Activated naive CD4-positive, alpha-beta T cell treated with anti-CD3 and anti-CD28 coated beads for 36 hours (primary cell): ENCODE measurements at regions not wholly inside any gene's neighbourhood (a gene's known extent, or its start where the extent isn't known, plus 50 kb on each side); places are given as distances from the start of the nearest gene placed in this dataset.
"Not testable (repeated sequence)": the region's sequence is repeated elsewhere in the genome, so short reads cannot be mapped to it uniquely, and the experiment has no call there.

Experiments used
- CTCF ChIA-PET: fragments of 350-600 bp; sonication (Branson Sonifier 250); formaldehyde crosslinking; loops from one replicate; lab custom pipeline; 2021; ENCODE audit warnings: antibody characterized with exemption; lab: Charles Lee
- DNase-seq: peaks from one replicate; pipeline ENCODE4 v3.0.0-alpha.2; 2020
- H3K27ac Mint-ChIP-seq: one replicate; pipeline ENCODE4 v1.8.0; 2021; ENCODE audit warnings: mild to moderate bottlenecking, mixed read lengths
- H3K27me3 Mint-ChIP-seq: one replicate; pipeline ENCODE4 v1.8.0; 2021; ENCODE audit warnings: low read depth, mixed read lengths
- H3K36me3 Mint-ChIP-seq: one replicate; pipeline ENCODE4 v1.8.0; 2021; ENCODE audit warnings: low read depth, mixed read lengths
- H3K4me1 Mint-ChIP-seq: one replicate; pipeline ENCODE4 v1.8.0; 2021; ENCODE audit warnings: low read depth, mixed read lengths
- H3K4me3 Mint-ChIP-seq: one replicate; pipeline ENCODE4 v1.8.0; 2021; ENCODE audit warnings: mild to moderate bottlenecking, moderate library complexity, mixed read lengths
- H3K9me3 Mint-ChIP-seq: one replicate; pipeline ENCODE4 v1.8.0; 2021; ENCODE audit warnings: mixed read lengths
- intact Hi-C: fragments of 100-400 bp; cut with micrococcal nuclease; formaldehyde crosslinking; loops from one replicate; pipeline ENCODE4 v1.15.1; 2023

DNA sequence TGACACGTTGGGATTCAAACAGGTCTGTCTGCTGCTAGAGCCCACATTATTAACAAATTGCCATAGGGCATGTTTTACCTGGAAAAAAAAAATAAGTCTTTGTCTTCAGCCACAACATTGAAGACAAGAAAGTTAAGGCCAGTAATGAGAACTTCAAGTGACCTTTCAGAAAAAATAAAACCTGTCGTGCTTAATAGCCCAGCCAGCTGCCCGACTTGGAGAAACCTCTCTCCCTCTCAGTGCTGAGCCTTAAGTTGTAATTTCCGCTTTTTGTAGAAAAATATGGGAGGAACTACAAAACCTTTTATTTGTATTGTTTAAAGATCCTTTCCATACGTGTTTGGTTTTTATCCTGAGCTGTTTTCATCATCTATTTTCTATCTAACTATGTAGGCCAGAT is 454.3 kb upstream of the SLITRK6 start:
- H3K27ac Mint-ChIP-seq, H3K27me3 Mint-ChIP-seq, H3K9me3 Mint-ChIP-seq, H3K36me3 Mint-ChIP-seq, DNase-seq, intact Hi-C loops, H3K4me1 Mint-ChIP-seq, H3K4me3 Mint-ChIP-seq, CTCF ChIA-PET: not testable (repeated sequence)

DNA sequence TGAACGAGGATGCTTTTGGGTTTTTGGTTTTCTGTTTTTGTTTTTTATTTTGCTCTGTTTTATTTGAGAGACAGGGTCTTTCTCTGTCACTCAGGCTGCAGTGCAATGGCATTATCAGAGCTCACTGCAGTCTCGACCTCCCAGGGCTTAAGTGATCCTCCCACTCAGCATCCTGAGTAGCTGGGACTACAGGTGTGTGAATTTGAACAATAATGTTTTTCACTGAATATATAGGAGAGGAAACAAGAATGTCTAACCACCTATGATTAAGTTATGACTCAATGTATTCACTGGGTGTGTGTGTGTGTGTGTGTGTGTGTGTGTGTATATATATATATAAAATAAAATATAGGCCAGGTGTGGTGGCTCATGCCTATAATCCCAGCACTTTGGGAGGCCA is 456.6 kb upstream of the SLITRK6 start:
- H3K36me3 Mint-ChIP-seq, DNase-seq, H3K9me3 Mint-ChIP-seq, H3K4me3 Mint-ChIP-seq, H3K27me3 Mint-ChIP-seq, H3K27ac Mint-ChIP-seq, CTCF ChIA-PET, intact Hi-C loops, H3K4me1 Mint-ChIP-seq: not testable (repeated sequence)

DNA sequence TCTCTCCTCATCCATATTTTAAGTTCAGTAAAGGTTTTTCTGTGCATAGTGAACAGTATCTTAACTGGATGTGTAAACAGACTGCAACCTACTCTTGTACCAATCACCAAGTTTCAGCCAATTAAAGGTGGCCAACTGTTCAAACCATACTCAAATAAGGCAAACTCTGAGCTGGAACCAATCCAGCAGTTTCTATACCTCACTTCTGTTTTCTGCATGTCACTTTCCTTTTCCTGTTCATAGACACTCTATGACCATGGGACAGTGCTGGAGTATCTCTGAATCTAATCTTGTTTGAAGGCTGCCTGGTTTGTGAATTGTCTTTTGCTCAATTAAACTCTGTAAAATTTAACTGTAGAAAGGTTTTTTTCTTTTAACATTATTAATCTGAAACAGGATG is 470.3 kb upstream of the SLITRK6 start:
- intact Hi-C loops: no loop called here
- H3K4me1 Mint-ChIP-seq: no peaks in the 10 kb centered on the region
- H3K4me3 Mint-ChIP-seq: no peak overlapping the region
- no peaks in the 10 kb centered on the region for H3K36me3 Mint-ChIP-seq
- H3K27me3 Mint-ChIP-seq: no peaks in the 10 kb centered on the region
- no peak for DNase-seq
- H3K9me3 Mint-ChIP-seq: peaks cover under 1% of the 10 kb centered on the region
- H3K27ac Mint-ChIP-seq: no peak overlapping the region
- CTCF ChIA-PET: no interaction called here

DNA sequence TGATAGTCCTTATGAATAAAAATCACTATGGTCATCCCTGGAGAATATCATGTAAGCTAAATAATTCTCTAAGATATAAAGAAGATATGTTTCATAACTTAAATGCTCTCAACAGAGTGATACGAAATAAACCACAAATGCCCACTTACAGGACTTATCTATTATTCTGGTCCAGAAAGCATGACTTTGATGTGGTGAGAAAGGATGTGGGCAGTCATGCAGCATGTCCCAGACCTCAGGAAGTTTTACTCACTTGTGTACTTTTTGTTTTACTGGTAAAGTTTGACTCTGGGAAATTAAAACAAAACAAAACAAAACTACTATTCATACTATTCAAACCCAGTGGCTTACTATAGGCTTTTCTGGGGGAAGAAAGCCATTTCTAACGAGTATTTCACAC is 483.2 kb upstream of the SLITRK6 start:
- CTCF ChIA-PET: interaction anchor here (0.6 kb wide), 1 partner anchor 791 kb away, joined by 4 read pairs; no protein-coding TSS in a partner anchor
- no peak overlapping the region for H3K4me3 Mint-ChIP-seq
- intact Hi-C loops: no loop called here
- H3K27ac Mint-ChIP-seq: no peak overlapping the region
- H3K9me3 Mint-ChIP-seq: no peaks in the 10 kb centered on the region
- no peaks in the 10 kb centered on the region for H3K27me3 Mint-ChIP-seq
- no peak for DNase-seq
- no peaks in the 10 kb centered on the region for H3K4me1 Mint-ChIP-seq
- H3K36me3 Mint-ChIP-seq: no peaks in the 10 kb centered on the region

DNA sequence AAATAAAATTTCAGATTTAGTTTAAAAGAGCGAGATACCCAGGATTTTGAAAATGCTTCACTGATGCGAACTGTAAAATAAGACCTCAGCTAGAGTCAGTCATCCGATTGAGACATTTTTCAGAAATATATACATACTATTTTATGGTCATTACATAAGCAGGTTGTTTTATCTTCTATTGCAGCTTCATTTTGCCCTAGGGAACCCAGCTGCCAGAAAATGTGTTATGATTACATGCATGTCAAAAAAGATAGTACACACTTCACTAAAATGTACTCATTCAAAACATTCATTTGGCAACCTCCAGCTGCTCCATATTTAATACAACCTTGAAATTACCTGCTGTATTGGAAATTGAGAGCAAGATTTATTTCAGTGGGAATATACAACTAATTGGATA is 483.8 kb upstream of the SLITRK6 start:
- intact Hi-C loops: no loop called here
- CTCF ChIA-PET: no interaction called here
- no peak overlapping the region for H3K4me3 Mint-ChIP-seq
- no peak overlapping the region for H3K27ac Mint-ChIP-seq
- no peaks in the 10 kb centered on the region for H3K9me3 Mint-ChIP-seq
- H3K36me3 Mint-ChIP-seq: no peaks in the 10 kb centered on the region
- DNase-seq: no peak
- H3K27me3 Mint-ChIP-seq: no peaks in the 10 kb centered on the region
- H3K4me1 Mint-ChIP-seq: no peaks in the 10 kb centered on the region

DNA sequence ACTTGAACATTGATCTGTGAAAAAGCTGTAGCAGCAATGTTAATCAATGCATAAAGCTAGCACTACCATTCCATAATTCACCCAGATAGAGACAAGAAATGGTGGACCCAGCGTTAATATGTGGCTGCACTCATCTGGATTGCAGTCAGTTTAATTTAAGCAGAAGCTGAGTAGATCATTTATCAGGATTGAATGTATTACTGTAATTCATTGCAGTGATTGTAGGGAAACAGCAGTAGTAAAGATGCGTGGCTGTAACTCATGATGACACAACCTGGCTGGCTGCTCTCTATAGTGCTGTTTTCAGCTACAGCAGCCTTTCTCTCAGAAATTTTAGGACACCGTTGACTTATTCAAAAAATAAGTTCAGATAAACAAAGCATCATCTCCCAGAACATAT is 499.5 kb upstream of the SLITRK6 start:
- CTCF ChIA-PET: no interaction called here
- DNase-seq: no peak
- Mint-ChIP-seq H3K36me3 (no peaks in the 10 kb centered on the region), H3K27ac (no peak overlapping the region), H3K4me1 (no peaks in the 10 kb centered on the region), H3K9me3 (no peaks in the 10 kb centered on the region), H3K27me3 (no peaks in the 10 kb centered on the region), H3K4me3 (no peak overlapping the region)
- intact Hi-C loops: no loop called here

DNA sequence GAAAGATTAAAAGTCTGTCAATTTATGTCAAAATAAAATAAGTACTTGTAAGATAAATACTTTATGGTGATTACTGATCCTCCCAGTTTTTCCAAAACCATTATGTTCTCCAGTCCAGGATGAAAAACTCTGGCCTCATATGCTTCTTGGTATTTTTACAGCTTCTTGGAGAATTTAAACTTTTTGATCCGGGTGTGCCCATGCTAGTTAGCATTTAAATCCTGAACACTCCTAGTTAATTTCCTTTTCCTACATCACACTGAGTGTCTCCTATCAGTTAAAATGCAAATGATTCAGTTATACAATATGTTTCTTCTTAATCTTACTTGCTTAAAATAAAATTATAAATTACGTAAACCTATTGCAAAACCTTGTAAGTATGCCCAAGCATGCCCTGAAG is 499.9 kb upstream of the SLITRK6 start:
- intact Hi-C loops: no loop called here
- Mint-ChIP-seq H3K36me3 (no peaks in the 10 kb centered on the region), H3K27me3 (no peaks in the 10 kb centered on the region), H3K4me3 (no peak overlapping the region), H3K4me1 (no peaks in the 10 kb centered on the region), H3K27ac (no peak overlapping the region), H3K9me3 (no peaks in the 10 kb centered on the region)
- CTCF ChIA-PET: no interaction called here
- no peak for DNase-seq

DNA sequence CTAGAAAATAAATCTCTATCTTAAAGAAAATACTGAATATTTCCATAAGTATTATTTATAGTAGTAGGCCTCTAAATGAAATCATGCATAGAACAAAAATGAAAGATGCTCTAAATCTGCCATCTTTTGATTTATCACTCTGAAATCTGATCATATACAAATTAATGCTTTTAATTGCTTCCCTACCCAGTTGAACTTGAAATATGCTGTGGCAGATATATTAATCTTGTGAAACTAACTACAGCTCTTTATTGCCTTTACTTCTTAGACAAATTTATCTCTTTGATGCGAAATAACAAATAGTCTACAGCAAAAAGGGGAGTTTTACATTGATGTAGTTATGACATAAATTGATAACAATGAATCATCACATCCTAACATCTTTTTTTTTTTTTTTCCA is 510.7 kb upstream of the SLITRK6 start:
- Mint-ChIP-seq H3K4me3 (no peak overlapping the region), H3K27me3 (no peaks in the 10 kb centered on the region), H3K36me3 (no peaks in the 10 kb centered on the region), H3K9me3 (peaks cover 3% of the 10 kb centered on the region), H3K27ac (no peak overlapping the region), H3K4me1 (no peaks in the 10 kb centered on the region)
- intact Hi-C loops: no loop called here
- CTCF ChIA-PET: interaction anchor here (0.7 kb wide), 1 partner anchor 41 kb away, joined by 3 read pairs; no protein-coding TSS in a partner anchor
- DNase-seq: no peak

DNA sequence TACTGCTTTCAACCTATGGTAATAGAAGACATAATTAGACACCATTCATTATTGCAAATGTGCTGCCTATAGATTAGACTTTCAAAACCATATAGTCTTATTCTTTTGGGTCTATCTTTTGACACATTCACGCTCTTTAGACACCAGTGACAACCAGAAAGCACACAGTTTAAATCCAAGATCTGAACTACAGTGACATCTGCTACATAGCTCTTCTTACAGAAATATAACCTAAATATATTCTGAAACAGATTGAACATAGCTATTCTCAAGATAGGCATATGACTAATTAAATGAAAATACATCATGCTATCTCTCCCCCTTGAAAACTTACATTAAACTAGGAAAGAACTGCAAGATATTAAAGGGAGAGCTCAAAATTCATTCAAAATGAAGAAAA is 514.2 kb upstream of the SLITRK6 start:
- Mint-ChIP-seq H3K27ac (no peak overlapping the region), H3K9me3 (peaks cover 3% of the 10 kb centered on the region), H3K4me1 (no peaks in the 10 kb centered on the region), H3K27me3 (no peaks in the 10 kb centered on the region), H3K36me3 (no peaks in the 10 kb centered on the region), H3K4me3 (no peak overlapping the region)
- DNase-seq: no peak
- intact Hi-C loops: no loop called here
- CTCF ChIA-PET: interaction anchor here (0.6 kb wide), 1 partner anchor 21 kb away, joined by 3 read pairs; no protein-coding TSS in a partner anchor

DNA sequence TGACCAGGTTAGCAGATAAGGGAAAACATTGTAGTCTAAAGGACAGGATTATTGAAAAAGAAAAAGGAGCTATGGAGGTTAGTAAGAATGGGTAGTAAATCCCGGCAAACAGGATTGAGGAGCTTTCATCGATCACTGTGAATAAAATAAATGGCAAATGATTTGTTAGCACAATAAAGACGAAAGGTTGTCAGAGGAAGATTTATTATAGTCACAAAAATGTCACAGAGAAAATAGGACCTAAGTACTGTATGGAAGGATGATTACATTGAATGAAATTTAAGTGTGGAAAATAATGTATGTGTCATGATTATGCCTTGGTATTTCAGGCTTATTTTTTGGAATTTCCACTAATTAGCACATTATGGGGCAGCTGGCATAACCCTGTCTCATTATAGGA is 519.2 kb upstream of the SLITRK6 start:
- no peak for DNase-seq
- H3K36me3 Mint-ChIP-seq: no peaks in the 10 kb centered on the region
- no peak overlapping the region for H3K4me3 Mint-ChIP-seq
- CTCF ChIA-PET: no interaction called here
- H3K4me1 Mint-ChIP-seq: no peaks in the 10 kb centered on the region
- H3K9me3 Mint-ChIP-seq: peaks cover 2% of the 10 kb centered on the region
- no peaks in the 10 kb centered on the region for H3K27me3 Mint-ChIP-seq
- H3K27ac Mint-ChIP-seq: no peak overlapping the region
- intact Hi-C loops: no loop called here

DNA sequence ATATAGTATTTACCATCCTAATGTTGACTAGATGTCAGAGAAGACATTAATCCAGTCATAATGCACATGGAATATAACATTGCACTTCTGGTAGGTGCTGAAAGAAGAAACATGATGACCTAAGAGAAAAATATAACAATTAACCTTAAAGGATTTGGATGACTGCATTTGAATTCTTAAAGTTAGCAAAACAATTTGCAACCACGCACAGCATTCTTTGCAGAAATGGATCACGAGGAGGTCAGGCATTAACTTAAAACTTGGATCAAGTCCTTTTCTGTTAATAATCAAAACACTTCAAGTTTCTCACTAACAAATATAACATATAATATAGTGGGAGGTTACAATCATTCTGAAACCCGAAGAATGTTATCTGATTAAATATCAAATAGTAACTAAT is 525.0 kb upstream of the SLITRK6 start:
- DNase-seq: no peak
- intact Hi-C loops: no loop called here
- Mint-ChIP-seq H3K4me1 (no peaks in the 10 kb centered on the region), H3K27ac (no peak overlapping the region), H3K36me3 (no peaks in the 10 kb centered on the region), H3K4me3 (no peak overlapping the region), H3K27me3 (no peaks in the 10 kb centered on the region), H3K9me3 (peaks cover 9% of the 10 kb centered on the region)
- CTCF ChIA-PET: no interaction called here

DNA sequence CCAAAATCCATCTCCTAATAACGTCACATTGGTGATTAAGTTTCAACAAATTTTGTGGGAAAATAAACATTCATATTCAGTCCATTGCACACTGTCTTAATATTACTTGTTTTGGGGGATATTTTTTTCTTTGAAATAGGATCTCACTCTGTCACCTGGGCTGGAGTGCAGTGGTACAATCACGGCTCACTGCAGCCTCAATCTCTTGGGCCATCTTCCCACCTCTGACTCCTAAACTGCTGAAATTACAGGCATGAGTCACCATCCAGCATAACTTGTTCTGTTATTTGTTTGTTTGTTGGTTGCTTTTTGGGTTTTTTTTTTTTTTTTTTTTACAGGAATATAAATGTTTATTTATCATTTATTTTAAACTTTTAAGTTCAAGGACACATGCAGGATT is 556.1 kb upstream of the SLITRK6 start:
- no peaks in the 10 kb centered on the region for H3K36me3 Mint-ChIP-seq
- CTCF ChIA-PET: no interaction called here
- intact Hi-C loops: no loop called here
- no peak for DNase-seq
- no peaks in the 10 kb centered on the region for H3K4me1 Mint-ChIP-seq
- H3K9me3 Mint-ChIP-seq: peaks cover 11% of the 10 kb centered on the region
- no peaks in the 10 kb centered on the region for H3K27me3 Mint-ChIP-seq
- H3K4me3 Mint-ChIP-seq: no peak overlapping the region
- H3K27ac Mint-ChIP-seq: no peak overlapping the region

DNA sequence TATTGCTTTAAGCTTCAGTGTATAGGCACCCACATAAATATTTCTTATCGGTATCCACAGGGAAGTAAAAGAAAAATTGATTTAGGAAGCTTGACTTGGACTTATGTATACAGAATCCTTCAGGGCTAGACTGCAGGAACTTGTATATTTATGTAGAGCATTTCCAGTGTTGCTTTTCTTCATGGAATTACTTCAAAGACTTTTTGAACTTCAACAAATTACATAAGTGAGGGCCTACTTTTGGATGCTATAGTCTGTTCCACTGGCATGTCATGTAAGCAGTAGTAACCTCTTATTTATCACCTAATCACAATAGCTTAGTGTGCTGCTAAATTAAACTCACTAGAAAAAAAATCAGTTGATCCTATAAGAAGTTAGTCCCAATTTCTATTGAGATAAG is 557.9 kb upstream of the SLITRK6 start:
- no peaks in the 10 kb centered on the region for H3K36me3 Mint-ChIP-seq
- H3K4me1 Mint-ChIP-seq: no peaks in the 10 kb centered on the region
- no peak overlapping the region for H3K4me3 Mint-ChIP-seq
- intact Hi-C loops: no loop called here
- no peaks in the 10 kb centered on the region for H3K27me3 Mint-ChIP-seq
- CTCF ChIA-PET: no interaction called here
- no peak overlapping the region for H3K27ac Mint-ChIP-seq
- no peak for DNase-seq
- peaks cover 9% of the 10 kb centered on the region for H3K9me3 Mint-ChIP-seq

DNA sequence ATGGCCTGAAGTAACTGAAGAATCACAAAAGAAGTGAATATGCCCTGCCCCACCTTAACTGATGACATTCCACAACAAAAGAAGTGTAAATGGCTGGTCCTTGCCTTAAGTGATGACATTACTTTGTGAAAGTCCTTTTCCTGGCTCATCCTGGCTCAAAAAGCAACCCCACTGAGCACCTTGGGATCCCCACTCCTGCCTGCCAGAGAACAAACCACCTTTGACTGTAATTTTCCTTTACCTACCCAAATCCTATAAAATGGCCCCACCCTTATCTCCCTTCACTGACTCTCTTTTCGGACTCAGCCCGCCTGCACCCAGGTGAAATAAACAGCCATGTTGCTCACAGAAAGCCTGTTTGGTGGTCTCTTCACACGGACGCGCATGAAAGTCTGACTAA is 564.5 kb upstream of the SLITRK6 start:
- H3K36me3 Mint-ChIP-seq, CTCF ChIA-PET, intact Hi-C loops, DNase-seq, H3K27ac Mint-ChIP-seq, H3K4me3 Mint-ChIP-seq, H3K4me1 Mint-ChIP-seq, H3K27me3 Mint-ChIP-seq, H3K9me3 Mint-ChIP-seq: not testable (repeated sequence)
